ENCODE measurements at regions not wholly inside any gene's neighbourhood (a gene's known extent, or its start where the extent isn't known, plus 50 kb on each side); places are given as distances from the start of the nearest gene placed in this dataset.

DNA sequence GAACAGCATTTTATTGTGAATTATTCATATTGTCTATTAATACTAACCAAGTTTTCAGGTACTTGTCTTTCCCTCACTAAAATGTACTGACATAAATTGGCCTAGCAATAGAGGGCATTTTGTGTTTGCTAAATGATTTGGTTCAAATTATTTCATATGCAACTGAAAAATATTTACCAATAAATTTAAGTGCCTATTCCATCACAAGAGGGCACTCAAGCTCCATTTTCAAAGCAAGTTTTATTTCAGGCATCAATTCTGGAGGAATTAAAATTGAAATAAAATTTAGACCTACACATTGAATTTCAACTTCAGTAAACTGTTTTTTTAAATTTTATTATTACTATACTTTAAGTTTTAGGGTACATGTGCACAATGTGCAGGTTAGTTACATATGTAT, 114.3 kb upstream of the SYNCRIP start:
- TF ChIP-seq, protein P1, sequence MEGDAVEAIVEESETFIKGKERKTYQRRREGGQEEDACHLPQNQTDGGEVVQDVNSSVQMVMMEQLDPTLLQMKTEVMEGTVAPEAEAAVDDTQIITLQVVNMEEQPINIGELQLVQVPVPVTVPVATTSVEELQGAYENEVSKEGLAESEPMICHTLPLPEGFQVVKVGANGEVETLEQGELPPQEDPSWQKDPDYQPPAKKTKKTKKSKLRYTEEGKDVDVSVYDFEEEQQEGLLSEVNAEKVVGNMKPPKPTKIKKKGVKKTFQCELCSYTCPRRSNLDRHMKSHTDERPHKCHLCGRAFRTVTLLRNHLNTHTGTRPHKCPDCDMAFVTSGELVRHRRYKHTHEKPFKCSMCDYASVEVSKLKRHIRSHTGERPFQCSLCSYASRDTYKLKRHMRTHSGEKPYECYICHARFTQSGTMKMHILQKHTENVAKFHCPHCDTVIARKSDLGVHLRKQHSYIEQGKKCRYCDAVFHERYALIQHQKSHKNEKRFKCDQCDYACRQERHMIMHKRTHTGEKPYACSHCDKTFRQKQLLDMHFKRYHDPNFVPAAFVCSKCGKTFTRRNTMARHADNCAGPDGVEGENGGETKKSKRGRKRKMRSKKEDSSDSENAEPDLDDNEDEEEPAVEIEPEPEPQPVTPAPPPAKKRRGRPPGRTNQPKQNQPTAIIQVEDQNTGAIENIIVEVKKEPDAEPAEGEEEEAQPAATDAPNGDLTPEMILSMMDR (conservative IDR thresholded peaks at IDR 0.05 in 1 of 2, IDR thresholded peaks at IDR 0.05 in 1 of 2; ENCODE audit: low read depth in 1 of 2, low read length in 2 of 2), result peak; percentile 34 to 54
- TF ChIP-seq EZH2 (IDR thresholded peaks at IDR 0.05; ENCODE audit: low read length, missing control alignments), result no peak

Measured in fibroblast of lung (primary cell).